Neural progenitor cell (in vitro differentiated cells): ENCODE measurements at regions not wholly inside any gene's neighbourhood (a gene's known extent, or its start where the extent isn't known, plus 50 kb on each side); places are given as distances from the start of the nearest gene placed in this dataset.

Experiments used
- DNase-seq: peaks from one replicate; pipeline ENCODE4 v3.0.0-alpha.2; 2016; ENCODE audit warnings: low spot score
- H2AFZ ChIP-seq: fragments of 200-600 bp; sonication (generic); replicated peaks from 2 replicates; pipeline ENCODE4 v1.6.1; 2016; ENCODE audit warnings: antibody characterized with exemption
- H3F3A ChIP-seq: fragments of 200-600 bp; sonication (generic); 2 replicates; pipeline ENCODE4 v1.6.1; 2016; ENCODE audit warnings: antibody characterized with exemption, low read depth
- H3K27ac ChIP-seq: fragments of 200-600 bp; sonication (generic); 2 replicates; pipeline ENCODE4 v1.5.1; 2016; ENCODE audit warnings: mild to moderate bottlenecking
- H3K27me3 ChIP-seq: fragments of 200-600 bp; sonication (generic); 2 replicates; pipeline ENCODE4 v1.6.1; 2016; ENCODE audit warnings: mild to moderate bottlenecking, moderate library complexity
- H3K36me3 ChIP-seq: fragments of 200-600 bp; sonication (generic); 2 replicates; pipeline ENCODE4 v1.5.1; 2016
- H3K4me1 ChIP-seq: fragments of 200-600 bp; sonication (generic); 2 replicates; pipeline ENCODE4 v1.6.1; 2016; ENCODE audit warnings: mixed run types
- H3K4me2 ChIP-seq: fragments of 200-600 bp; sonication (generic); 2 replicates; pipeline ENCODE4 v1.6.1; 2016
- H3K4me3 ChIP-seq: fragments of 200-600 bp; sonication (generic); 2 replicates; pipeline ENCODE4 v1.5.1; 2016
- H3K79me2 ChIP-seq: fragments of 200-600 bp; sonication (generic); 2 replicates; pipeline ENCODE4 v1.6.1; 2016; ENCODE audit warnings: low read depth
- H3K9ac ChIP-seq: fragments of 200-600 bp; sonication (generic); 2 replicates; pipeline ENCODE4 v1.6.1; 2016
- H3K9me3 ChIP-seq: fragments of 200-600 bp; sonication (generic); 2 replicates; pipeline ENCODE4 v1.5.1; 2016; ENCODE audit warnings: low read depth
- H4K20me1 ChIP-seq: fragments of 200-600 bp; sonication (generic); 2 replicates; pipeline ENCODE4 v1.6.1; 2016; ENCODE audit warnings: low read depth
- H3K27ac Mint-ChIP-seq: 3 replicates; pipeline ENCODE4 v1.8.0; 2021; ENCODE audit warnings: mixed read lengths
- H3K27me3 Mint-ChIP-seq: 2 replicates; pipeline ENCODE4 v1.8.0; 2022; ENCODE audit warnings: low read depth, mild to moderate bottlenecking, inconsistent platforms, moderate library complexity, mixed read lengths; ENCODE audit not compliant: insufficient read depth
- H3K36me3 Mint-ChIP-seq: 3 replicates; pipeline ENCODE4 v1.8.0; 2021; ENCODE audit warnings: mixed read lengths
- H3K4me1 Mint-ChIP-seq: 3 replicates; pipeline ENCODE4 v1.8.0; 2021; ENCODE audit warnings: mixed read lengths
- H3K4me3 Mint-ChIP-seq: 3 replicates; pipeline ENCODE4 v1.8.0; 2021; ENCODE audit warnings: mild to moderate bottlenecking, moderate library complexity, mixed read lengths
- H3K9me3 Mint-ChIP-seq: 3 replicates; pipeline ENCODE4 v1.8.0; 2020; ENCODE audit warnings: mixed read lengths
- CTCF ChIP-seq: fragments of 200-600 bp; sonication (generic); IDR thresholded peaks from 2 replicates; pipeline ENCODE4 v1.5.1; 2017; ENCODE audit warnings: antibody characterized with exemption, mild to moderate bottlenecking
- EZH2 ChIP-seq: fragments of 200-600 bp; sonication (generic); IDR thresholded peaks from 2 replicates; pipeline ENCODE4 v1.6.1; 2017; ENCODE audit warnings: antibody characterized with exemption, mild to moderate bottlenecking, moderate library complexity
- EZH2phosphoT487 ChIP-seq: fragments of 200-600 bp; sonication (generic); IDR thresholded peaks from 2 replicates; pipeline ENCODE4 v1.6.1; 2017; ENCODE audit warnings: antibody characterized with exemption

- H3K4me1 ChIP-seq = peaks cover 10% of the 10 kb centered on the region
- H3K4me3 ChIP-seq = no peak overlapping the region
- no peaks in the 10 kb centered on the region for H3K36me3 ChIP-seq
- no peak for DNase-seq
- no peaks in the 10 kb centered on the region for H4K20me1 ChIP-seq
- no peak overlapping the region for H3K4me3 Mint-ChIP-seq
- no peak overlapping the region for H3K9ac ChIP-seq
- no peaks in the 10 kb centered on the region for H3K27me3 ChIP-seq
- H3K4me1 Mint-ChIP-seq = peaks cover 18% of the 10 kb centered on the region
- peaks cover 13% of the 10 kb centered on the region for H3K27me3 Mint-ChIP-seq
- no peaks in the 10 kb centered on the region for H3K79me2 ChIP-seq
- peaks cover 13% of the 10 kb centered on the region for H3K9me3 Mint-ChIP-seq
- H3K4me2 ChIP-seq = no peak overlapping the region
- H3K9me3 ChIP-seq = no peaks in the 10 kb centered on the region
- H3K27ac Mint-ChIP-seq = no peak overlapping the region
- no peaks in the 10 kb centered on the region for H3K36me3 Mint-ChIP-seq
- no peaks in the 10 kb centered on the region for H3F3A ChIP-seq
- TF ChIP-seq EZH2phosphoT487 = no peak
- TF ChIP-seq EZH2 = no peak
- TF ChIP-seq CTCF = no peak
- H2AFZ ChIP-seq = no peak overlapping the region
- no peak overlapping the region for H3K27ac ChIP-seq
Observed at GRCh38 chr10:78843495-78843894, 225.3 kb upstream of the ZMIZ1 start.

DNA sequence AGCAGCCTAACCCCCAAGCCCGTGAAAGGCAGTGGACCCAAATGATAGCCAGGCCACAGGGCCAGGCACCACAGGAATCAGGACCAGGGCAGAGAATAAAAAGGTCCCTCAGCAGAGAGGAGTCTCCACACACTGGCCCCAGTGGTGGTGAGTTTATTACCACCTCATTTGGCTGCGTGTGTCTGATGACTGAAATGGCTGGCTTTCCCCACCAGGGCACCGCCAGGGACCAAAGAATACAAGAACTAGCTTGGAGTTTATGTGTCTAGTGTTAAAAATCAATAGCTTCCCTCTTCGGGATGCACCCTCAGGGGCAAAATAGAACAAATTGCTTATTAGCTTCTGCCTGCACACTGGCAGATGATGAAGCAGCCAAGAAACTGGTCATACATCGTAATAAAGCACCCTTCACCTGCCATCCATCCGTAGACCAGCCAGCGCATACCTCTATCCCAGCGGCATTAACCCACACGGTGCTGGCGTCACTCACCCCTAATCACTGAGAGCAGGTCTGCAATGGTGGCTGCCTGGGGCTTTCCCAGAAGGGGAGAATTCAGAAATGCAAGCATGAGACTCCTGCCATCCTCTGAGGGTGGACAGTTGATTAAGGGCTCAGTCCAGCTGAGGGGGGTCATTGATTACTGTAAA lies 223.7 kb upstream of the ZMIZ1 start:
- Histone ChIP-seq H3K27me3 (no peaks in the 10 kb centered on the region), H3F3A (no peaks in the 10 kb centered on the region), H3K4me1 (peaks cover 10% of the 10 kb centered on the region), H3K4me3 (no peak overlapping the region), H3K9me3 (no peaks in the 10 kb centered on the region), H3K79me2 (no peaks in the 10 kb centered on the region), H3K36me3 (no peaks in the 10 kb centered on the region), H4K20me1 (no peaks in the 10 kb centered on the region), H3K27ac (no peak overlapping the region), H3K4me2 (no peak overlapping the region), H2AFZ (no peak overlapping the region), H3K9ac (no peak overlapping the region)
- TF ChIP-seq CTCF (peak; percentile 12), EZH2phosphoT487 (no peak)
- H3K27ac Mint-ChIP-seq = no peak overlapping the region
- no peak for DNase-seq
- H3K27me3 Mint-ChIP-seq = peaks cover 16% of the 10 kb centered on the region
- peaks cover 13% of the 10 kb centered on the region for H3K9me3 Mint-ChIP-seq
- no peaks in the 10 kb centered on the region for H3K36me3 Mint-ChIP-seq
- H3K4me3 Mint-ChIP-seq = no peak overlapping the region
- H3K4me1 Mint-ChIP-seq = peaks cover 21% of the 10 kb centered on the region

- Mint-ChIP-seq H3K27me3 (peaks cover 12% of the 10 kb centered on the region), H3K4me1 (peaks cover 23% of the 10 kb centered on the region), H3K36me3 (no peaks in the 10 kb centered on the region), H3K27ac (peak overlapping the region; percentile 40), H3K4me3 (no peak overlapping the region), H3K9me3 (peaks cover 9% of the 10 kb centered on the region)
- no peak overlapping the region for H2AFZ ChIP-seq
- peaks cover 10% of the 10 kb centered on the region for H3K4me1 ChIP-seq
- TF ChIP-seq EZH2 = no peak
- no peak for TF ChIP-seq CTCF
- TF ChIP-seq EZH2phosphoT487 = no peak
- H3K9me3 ChIP-seq = no peaks in the 10 kb centered on the region
- DNase-seq = no peak
- H3K27me3 ChIP-seq = no peaks in the 10 kb centered on the region
- H3K4me2 ChIP-seq = no peak overlapping the region
- H3K9ac ChIP-seq = no peak overlapping the region
- H3F3A ChIP-seq = no peaks in the 10 kb centered on the region
- H3K27ac ChIP-seq = no peak overlapping the region
- H3K4me3 ChIP-seq = no peak overlapping the region
- H4K20me1 ChIP-seq = no peaks in the 10 kb centered on the region
- no peaks in the 10 kb centered on the region for H3K79me2 ChIP-seq
- H3K36me3 ChIP-seq = no peaks in the 10 kb centered on the region
Observed at GRCh38 chr10:78846071-78846470, 222.7 kb upstream of the ZMIZ1 start.
